ENCODE measurements at regions not wholly inside any gene's neighbourhood (a gene's known extent, or its start where the extent isn't known, plus 50 kb on each side); places are given as distances from the start of the nearest gene placed in this dataset.
"Not testable (repeated sequence)": the region's sequence is repeated elsewhere in the genome, so short reads cannot be mapped to it uniquely, and the experiment has no call there.

GRCh38 chr10:53647221-53647620, 874.6 kb upstream of the MBL2 start:
- DNase-seq: not testable (repeated sequence)

- no peak for DNase-seq
These were observed 873.9 kb upstream of the MBL2 start for GRCh38 chr10:53646525-53646924.

- DNase-seq: no peak
These were observed 873.4 kb upstream of the MBL2 start for GRCh38 chr10:53645951-53646350.

GRCh38 chr10:53638006-53638405, 865.4 kb upstream of the MBL2 start:
- DNase-seq: no peak

GRCh38 chr10:53624722-53625121, 852.1 kb upstream of the MBL2 start:
- no peak for DNase-seq

GRCh38 chr10:53622201-53622600, 849.6 kb upstream of the MBL2 start:
- DNase-seq: no peak

- no peak for DNase-seq
These were observed 847.1 kb upstream of the MBL2 start for GRCh38 chr10:53619671-53620070.

GRCh38 chr10:53607691-53608090, 835.1 kb upstream of the MBL2 start:
- no peak for DNase-seq

- no peak for DNase-seq
These were observed 834.4 kb upstream of the MBL2 start for GRCh38 chr10:53606981-53607380.

GRCh38 chr10:53601260-53601875, 828.8 kb upstream of the MBL2 start:
- peak; percentile 35 for DNase-seq

GRCh38 chr10:53598914-53599313, 826.3 kb upstream of the MBL2 start:
- no peak for DNase-seq

- DNase-seq: no peak
These were observed 825.3 kb upstream of the MBL2 start for GRCh38 chr10:53597835-53598251.

- DNase-seq: no peak
These were observed 807.9 kb upstream of the MBL2 start for GRCh38 chr10:53580465-53580864.

- DNase-seq: no peak
These were observed 807.2 kb upstream of the MBL2 start for GRCh38 chr10:53579773-53580172.

GRCh38 chr10:53574024-53574423, 801.4 kb upstream of the MBL2 start:
- no peak for DNase-seq

GRCh38 chr10:53573498-53573897, 800.9 kb upstream of the MBL2 start:
- DNase-seq: no peak

- DNase-seq: no peak
These were observed 800.2 kb upstream of the MBL2 start for GRCh38 chr10:53572799-53573198.

- peak; percentile 27 for DNase-seq
These were observed 797.6 kb upstream of the MBL2 start for GRCh38 chr10:53570221-53570620.

GRCh38 chr10:53569455-53569854, 796.9 kb upstream of the MBL2 start:
- DNase-seq: no peak

- DNase-seq: no peak
These were observed 776.1 kb upstream of the MBL2 start for GRCh38 chr10:53548664-53549063.

GRCh38 chr10:53547364-53547763, 774.8 kb upstream of the MBL2 start:
- DNase-seq: no peak

- DNase-seq: no peak
These were observed 770.8 kb upstream of the MBL2 start for GRCh38 chr10:53543410-53543809.

GRCh38 chr10:53537508-53537907, 764.9 kb upstream of the MBL2 start:
- no peak for DNase-seq

GRCh38 chr10:53536322-53536721, 763.7 kb upstream of the MBL2 start:
- DNase-seq: no peak

GRCh38 chr10:53534428-53534827, 761.8 kb upstream of the MBL2 start:
- no peak for DNase-seq

GRCh38 chr10:53528974-53529373, 756.4 kb upstream of the MBL2 start:
- no peak for DNase-seq
